IMR-90 (cell line): ENCODE measurements at regions not wholly inside any gene's neighbourhood (a gene's known extent, or its start where the extent isn't known, plus 50 kb on each side); places are given as distances from the start of the nearest gene placed in this dataset.

Experiments used
- BHLHE40 ChIP-seq: fragments of 150-350 bp; IDR thresholded peaks from 2 replicates; pipeline ENCODE4 v1.6.1; 2016; ENCODE audit warnings: mild to moderate bottlenecking, low read depth, low read length
- CEBPB ChIP-seq: IDR thresholded peaks from 2 replicates; pipeline ENCODE4 v1.6.1; 2012; ENCODE audit warnings: low read depth, low read length, improper control_type of control experiment
- CHD1 ChIP-seq: IDR thresholded peaks from 2 replicates; pipeline ENCODE4 v1.6.1; 2012; ENCODE audit warnings: low read depth, low read length, improper control_type of control experiment
- MAFK ChIP-seq: IDR thresholded peaks from 2 replicates; pipeline ENCODE4 v1.6.1; 2012; ENCODE audit warnings: low read depth, low read length, improper control_type of control experiment
- MAZ ChIP-seq: IDR thresholded peaks from 2 replicates; pipeline ENCODE4 v1.6.1; 2012; ENCODE audit warnings: low read depth, mild to moderate bottlenecking, low read length, improper control_type of control experiment, moderate library complexity, borderline replicate concordance
- MXI1 ChIP-seq: IDR thresholded peaks from 2 replicates; pipeline ENCODE4 v1.6.1; 2012; ENCODE audit warnings: low read depth, mild to moderate bottlenecking, low read length, moderate library complexity, borderline replicate concordance
- POLR2A ChIP-seq: IDR thresholded peaks from 2 replicates; pipeline ENCODE4 v1.6.1; 2012; ENCODE audit warnings: mild to moderate bottlenecking, low read depth, low read length
- RAD21 ChIP-seq: IDR thresholded peaks from 2 replicates; pipeline ENCODE4 v1.6.1; 2012; ENCODE audit warnings: low read length, improper control_type of control experiment
- RCOR1 ChIP-seq: IDR thresholded peaks from 2 replicates; pipeline ENCODE4 v1.6.1; 2012; ENCODE audit warnings: mild to moderate bottlenecking, low read length, improper control_type of control experiment; ENCODE audit not compliant: insufficient replicate concordance
- RFX5 ChIP-seq: IDR thresholded peaks from 2 replicates; pipeline ENCODE4 v1.8.0; 2012; ENCODE audit warnings: low read depth, mild to moderate bottlenecking, low read length, moderate library complexity
- SMC3 ChIP-seq: fragments of 150-350 bp; IDR thresholded peaks from 2 replicates; pipeline ENCODE4 v1.6.1; 2016; ENCODE audit warnings: low read depth, mild to moderate bottlenecking, antibody characterized with exemption, low read length, moderate library complexity
- TF ChIP-seq, protein P1 (sequence below): conservative IDR thresholded peaks from 2 replicates; pipeline ENCODE4 v1.5.1; 2012; ENCODE audit warnings: mild to moderate bottlenecking, low read depth, low read length, improper control_type of control experiment
- TF ChIP-seq, protein P2 (sequence below): fragments of 150-350 bp; IDR thresholded peaks from 2 replicates; pipeline ENCODE4 v1.6.1; 2016; ENCODE audit warnings: low read depth, mild to moderate bottlenecking, low read length, moderate library complexity, borderline replicate concordance
- TF ChIP-seq, protein P3 (sequence below): fragments of 150-350 bp; IDR thresholded peaks from 2 replicates; pipeline ENCODE4 v1.6.1; 2017; ENCODE audit warnings: mild to moderate bottlenecking, antibody characterized with exemption, low read length, low read depth

DNA sequence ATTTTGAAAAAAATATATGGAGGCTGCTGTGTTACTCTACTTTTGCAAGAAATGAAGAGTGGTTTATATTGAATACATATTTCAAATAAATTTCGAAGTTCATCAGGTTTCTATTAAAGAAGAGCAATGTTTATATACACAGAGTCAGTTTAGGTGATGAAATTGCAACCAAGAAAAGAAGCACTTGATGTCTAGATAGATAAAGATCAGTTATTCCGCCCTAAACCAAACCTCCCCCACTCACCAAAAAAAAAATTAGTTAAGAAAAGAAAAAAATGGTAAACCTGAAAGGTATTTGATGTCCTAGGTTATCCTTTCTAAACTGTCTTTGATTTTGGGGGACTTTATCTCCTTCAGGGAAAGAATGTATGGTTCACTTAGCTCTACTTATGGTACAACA lies 111.8 kb downstream of the SKIDA1 start:
- TF ChIP-seq CEBPB (no peak), RFX5 (no peak), POLR2A (no peak), RCOR1 (no peak), MAZ (no peak), MAFK (no peak), RAD21 (no peak), MXI1 (no peak), SMC3 (no peak), CHD1 (no peak), BHLHE40 (no peak)
- TF ChIP-seq, protein P1, sequence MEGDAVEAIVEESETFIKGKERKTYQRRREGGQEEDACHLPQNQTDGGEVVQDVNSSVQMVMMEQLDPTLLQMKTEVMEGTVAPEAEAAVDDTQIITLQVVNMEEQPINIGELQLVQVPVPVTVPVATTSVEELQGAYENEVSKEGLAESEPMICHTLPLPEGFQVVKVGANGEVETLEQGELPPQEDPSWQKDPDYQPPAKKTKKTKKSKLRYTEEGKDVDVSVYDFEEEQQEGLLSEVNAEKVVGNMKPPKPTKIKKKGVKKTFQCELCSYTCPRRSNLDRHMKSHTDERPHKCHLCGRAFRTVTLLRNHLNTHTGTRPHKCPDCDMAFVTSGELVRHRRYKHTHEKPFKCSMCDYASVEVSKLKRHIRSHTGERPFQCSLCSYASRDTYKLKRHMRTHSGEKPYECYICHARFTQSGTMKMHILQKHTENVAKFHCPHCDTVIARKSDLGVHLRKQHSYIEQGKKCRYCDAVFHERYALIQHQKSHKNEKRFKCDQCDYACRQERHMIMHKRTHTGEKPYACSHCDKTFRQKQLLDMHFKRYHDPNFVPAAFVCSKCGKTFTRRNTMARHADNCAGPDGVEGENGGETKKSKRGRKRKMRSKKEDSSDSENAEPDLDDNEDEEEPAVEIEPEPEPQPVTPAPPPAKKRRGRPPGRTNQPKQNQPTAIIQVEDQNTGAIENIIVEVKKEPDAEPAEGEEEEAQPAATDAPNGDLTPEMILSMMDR, result no peak
- TF ChIP-seq, protein P2, sequence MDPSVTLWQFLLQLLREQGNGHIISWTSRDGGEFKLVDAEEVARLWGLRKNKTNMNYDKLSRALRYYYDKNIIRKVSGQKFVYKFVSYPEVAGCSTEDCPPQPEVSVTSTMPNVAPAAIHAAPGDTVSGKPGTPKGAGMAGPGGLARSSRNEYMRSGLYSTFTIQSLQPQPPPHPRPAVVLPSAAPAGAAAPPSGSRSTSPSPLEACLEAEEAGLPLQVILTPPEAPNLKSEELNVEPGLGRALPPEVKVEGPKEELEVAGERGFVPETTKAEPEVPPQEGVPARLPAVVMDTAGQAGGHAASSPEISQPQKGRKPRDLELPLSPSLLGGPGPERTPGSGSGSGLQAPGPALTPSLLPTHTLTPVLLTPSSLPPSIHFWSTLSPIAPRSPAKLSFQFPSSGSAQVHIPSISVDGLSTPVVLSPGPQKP, result no peak
- TF ChIP-seq, protein P3, sequence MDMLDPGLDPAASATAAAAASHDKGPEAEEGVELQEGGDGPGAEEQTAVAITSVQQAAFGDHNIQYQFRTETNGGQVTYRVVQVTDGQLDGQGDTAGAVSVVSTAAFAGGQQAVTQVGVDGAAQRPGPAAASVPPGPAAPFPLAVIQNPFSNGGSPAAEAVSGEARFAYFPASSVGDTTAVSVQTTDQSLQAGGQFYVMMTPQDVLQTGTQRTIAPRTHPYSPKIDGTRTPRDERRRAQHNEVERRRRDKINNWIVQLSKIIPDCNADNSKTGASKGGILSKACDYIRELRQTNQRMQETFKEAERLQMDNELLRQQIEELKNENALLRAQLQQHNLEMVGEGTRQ, result no peak
